ENCODE measurements at regions not wholly inside any gene's neighbourhood (a gene's known extent, or its start where the extent isn't known, plus 50 kb on each side); places are given as distances from the start of the nearest gene placed in this dataset.

- Histone ChIP-seq H3K4me3 (no peak overlapping the region), H3K27ac (no peak overlapping the region)
Measured at GRCh38 chr12:67758119-67758518, 109.6 kb downstream of the DYRK2 start.

- Histone ChIP-seq H3K4me3 (no peak overlapping the region), H3K27ac (no peak overlapping the region)
Measured at GRCh38 chr12:67758521-67758920, 110.0 kb downstream of the DYRK2 start.

- Histone ChIP-seq H3K4me3 (no peak overlapping the region), H3K27ac (no peak overlapping the region)
Measured at GRCh38 chr12:67759829-67760228, 111.3 kb downstream of the DYRK2 start.

- H3K27ac ChIP-seq, result no peak overlapping the region
- no peak overlapping the region for H3K4me3 ChIP-seq
Measured at GRCh38 chr12:67760586-67761275, 112.2 kb downstream of the DYRK2 start.

- no peak overlapping the region for H3K27ac ChIP-seq
- no peak overlapping the region for H3K4me3 ChIP-seq
Measured at GRCh38 chr12:67761566-67761965, 113.0 kb downstream of the DYRK2 start.

GRCh38 chr12:67764055-67764454 lies 115.5 kb downstream of the DYRK2 start:
- no peak overlapping the region for H3K27ac ChIP-seq
- no peak overlapping the region for H3K4me3 ChIP-seq

GRCh38 chr12:67764946-67765619 lies 116.5 kb downstream of the DYRK2 start:
- Histone ChIP-seq H3K4me3 (no peak overlapping the region), H3K27ac (no peak overlapping the region)

- H3K4me3 ChIP-seq, result no peak overlapping the region
- H3K27ac ChIP-seq, result no peak overlapping the region
Measured at GRCh38 chr12:67765776-67766766, 117.5 kb downstream of the DYRK2 start.

- Histone ChIP-seq H3K27ac (no peak overlapping the region), H3K4me3 (no peak overlapping the region)
Measured at GRCh38 chr12:67772267-67773169, 124.0 kb downstream of the DYRK2 start.

GRCh38 chr12:67773896-67774295 lies 125.4 kb downstream of the DYRK2 start:
- Histone ChIP-seq H3K4me3 (no peak overlapping the region), H3K27ac (no peak overlapping the region)

GRCh38 chr12:67774983-67775587 lies 126.5 kb downstream of the DYRK2 start:
- no peak overlapping the region for H3K27ac ChIP-seq
- H3K4me3 ChIP-seq, result no peak overlapping the region

GRCh38 chr12:67780580-67781084 lies 132.1 kb downstream of the DYRK2 start:
- H3K4me3 ChIP-seq, result no peak overlapping the region
- no peak overlapping the region for H3K27ac ChIP-seq

GRCh38 chr12:67782573-67782972 lies 134.0 kb downstream of the DYRK2 start:
- no peak overlapping the region for H3K4me3 ChIP-seq
- H3K27ac ChIP-seq, result no peak overlapping the region

GRCh38 chr12:67783393-67783792 lies 134.8 kb downstream of the DYRK2 start:
- Histone ChIP-seq H3K4me3 (no peak overlapping the region), H3K27ac (no peak overlapping the region)

GRCh38 chr12:67784831-67785230 lies 136.3 kb downstream of the DYRK2 start:
- H3K27ac ChIP-seq, result no peak overlapping the region
- no peak overlapping the region for H3K4me3 ChIP-seq

GRCh38 chr12:67786086-67786485 lies 137.5 kb downstream of the DYRK2 start:
- Histone ChIP-seq H3K27ac (no peak overlapping the region), H3K4me3 (no peak overlapping the region)

GRCh38 chr12:67788118-67788517 lies 139.6 kb downstream of the DYRK2 start:
- Histone ChIP-seq H3K27ac (no peak overlapping the region), H3K4me3 (no peak overlapping the region)

- Histone ChIP-seq H3K4me3 (no peak overlapping the region), H3K27ac (no peak overlapping the region)
Measured at GRCh38 chr12:67789266-67789665, 140.7 kb downstream of the DYRK2 start.

GRCh38 chr12:67790660-67791059 lies 142.1 kb downstream of the DYRK2 start:
- Histone ChIP-seq H3K4me3 (no peak overlapping the region), H3K27ac (no peak overlapping the region)
